DOHH2 (cell line): ENCODE measurements at regions not wholly inside any gene's neighbourhood (a gene's known extent, or its start where the extent isn't known, plus 50 kb on each side); places are given as distances from the start of the nearest gene placed in this dataset.

Experiments
- H3F3A ChIP-seq: fragments of 200-600 bp; sonication (generic), shearing (Covaris generic); 2 replicates; pipeline ENCODE4 v1.6.0; 2016; ENCODE audit warnings: antibody characterized with exemption, mild to moderate bottlenecking; ENCODE audit not compliant: control insufficient read depth, insufficient read depth
- H3K27ac ChIP-seq: fragments of 200-600 bp; sonication (generic); 2 replicates; pipeline ENCODE4 v1.5.1; 2014; ENCODE audit warnings: low read depth, mild to moderate bottlenecking, low read length, moderate library complexity
- H3K27me3 ChIP-seq: fragments of 200-600 bp; sonication (generic); 2 replicates; pipeline ENCODE4 v1.6.1; 2014; ENCODE audit warnings: mild to moderate bottlenecking, low read length, mixed read lengths; ENCODE audit not compliant: control insufficient read depth
- H3K36me3 ChIP-seq: fragments of 200-600 bp; sonication (generic); 2 replicates; pipeline ENCODE4 v1.6.1; 2014; ENCODE audit warnings: mild to moderate bottlenecking, low read length, moderate library complexity, mixed read lengths; ENCODE audit not compliant: control insufficient read depth
- H3K4me1 ChIP-seq: fragments of 200-600 bp; sonication (generic); 2 replicates; pipeline ENCODE4 v1.6.1; 2014; ENCODE audit warnings: mild to moderate bottlenecking, low read length, mixed read lengths; ENCODE audit not compliant: control insufficient read depth
- H3K4me2 ChIP-seq: fragments of 200-600 bp; sonication (generic); 2 replicates; pipeline ENCODE4 v1.6.0; 2014; ENCODE audit warnings: mild to moderate bottlenecking, low read length, moderate library complexity
- H3K4me3 ChIP-seq: fragments of 200-600 bp; sonication (generic); 2 replicates; pipeline ENCODE4 v1.5.1; 2014; ENCODE audit warnings: mild to moderate bottlenecking, low read length, mixed read lengths
- H3K79me2 ChIP-seq: fragments of 200-600 bp; sonication (generic); 2 replicates; pipeline ENCODE4 v1.6.1; 2014; ENCODE audit warnings: mild to moderate bottlenecking, low read length, mixed read lengths; ENCODE audit not compliant: control insufficient read depth
- H3K9me2 ChIP-seq: fragments of 200-600 bp; sonication (generic); replicated peaks from 2 replicates; pipeline ENCODE4 v1.6.1; 2014; ENCODE audit warnings: mild to moderate bottlenecking, low read length, mixed read lengths; ENCODE audit not compliant: control insufficient read depth
- H3K9me3 ChIP-seq: fragments of 200-600 bp; sonication (generic); 2 replicates; pipeline ENCODE4 v1.6.1; 2014; ENCODE audit warnings: antibody characterized with exemption, low read length, mixed read lengths; ENCODE audit not compliant: control insufficient read depth, insufficient read depth
- H4K20me1 ChIP-seq: fragments of 200-600 bp; sonication (generic); 2 replicates; pipeline ENCODE4 v1.6.0; 2014; ENCODE audit warnings: low read depth, mild to moderate bottlenecking, antibody characterized with exemption, low read length, moderate library complexity; ENCODE audit not compliant: control insufficient read depth, insufficient read depth
- EZH2phosphoT487 ChIP-seq: fragments of 200-600 bp; sonication (generic); IDR thresholded peaks from 2 replicates; pipeline ENCODE4 v1.6.1; 2017; ENCODE audit warnings: borderline replicate concordance, mild to moderate bottlenecking, antibody characterized with exemption, low read length, moderate library complexity, mixed read lengths
- TF ChIP-seq, protein P1 (sequence below): fragments of 200-600 bp; sonication (generic); IDR thresholded peaks from one replicate; pipeline ENCODE4 v1.5.1; 2014; ENCODE audit warnings: antibody characterized with exemption, mild to moderate bottlenecking, low read depth, low read length; ENCODE audit not compliant: poor library complexity, severe bottlenecking

DNA sequence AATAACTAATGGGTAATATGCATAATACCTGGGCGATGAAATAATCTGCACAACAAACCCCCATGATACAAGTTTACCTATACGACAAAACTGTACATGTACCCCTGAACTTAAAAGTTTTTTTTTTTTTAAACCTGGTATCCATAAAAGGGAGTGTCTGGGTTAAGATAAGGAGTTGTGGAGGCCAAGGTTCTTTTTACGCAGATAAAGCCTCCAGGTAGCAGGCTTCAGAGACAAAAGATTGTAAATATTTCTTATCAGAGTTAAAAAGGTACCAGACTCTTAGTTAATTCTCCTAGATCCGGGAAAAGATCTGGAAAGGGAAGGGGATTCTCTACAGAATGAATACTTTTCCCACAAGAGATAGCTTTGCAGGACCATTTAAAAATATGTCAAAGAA lies 259.4 kb upstream of the SSTR1 start:
- Histone ChIP-seq H3K4me3 (no peak overlapping the region), H3F3A (no peaks in the 10 kb centered on the region), H3K27ac (no peak overlapping the region), H3K4me2 (no peak overlapping the region), H4K20me1 (no peaks in the 10 kb centered on the region), H3K79me2 (no peaks in the 10 kb centered on the region), H3K9me2 (no peaks in the 10 kb centered on the region), H3K36me3 (no peaks in the 10 kb centered on the region), H3K27me3 (no peaks in the 10 kb centered on the region), H3K4me1 (no peaks in the 10 kb centered on the region), H3K9me3 (peaks cover 24% of the 10 kb centered on the region; the same call in 1 of the 2 replicates)
- TF ChIP-seq, protein P1, sequence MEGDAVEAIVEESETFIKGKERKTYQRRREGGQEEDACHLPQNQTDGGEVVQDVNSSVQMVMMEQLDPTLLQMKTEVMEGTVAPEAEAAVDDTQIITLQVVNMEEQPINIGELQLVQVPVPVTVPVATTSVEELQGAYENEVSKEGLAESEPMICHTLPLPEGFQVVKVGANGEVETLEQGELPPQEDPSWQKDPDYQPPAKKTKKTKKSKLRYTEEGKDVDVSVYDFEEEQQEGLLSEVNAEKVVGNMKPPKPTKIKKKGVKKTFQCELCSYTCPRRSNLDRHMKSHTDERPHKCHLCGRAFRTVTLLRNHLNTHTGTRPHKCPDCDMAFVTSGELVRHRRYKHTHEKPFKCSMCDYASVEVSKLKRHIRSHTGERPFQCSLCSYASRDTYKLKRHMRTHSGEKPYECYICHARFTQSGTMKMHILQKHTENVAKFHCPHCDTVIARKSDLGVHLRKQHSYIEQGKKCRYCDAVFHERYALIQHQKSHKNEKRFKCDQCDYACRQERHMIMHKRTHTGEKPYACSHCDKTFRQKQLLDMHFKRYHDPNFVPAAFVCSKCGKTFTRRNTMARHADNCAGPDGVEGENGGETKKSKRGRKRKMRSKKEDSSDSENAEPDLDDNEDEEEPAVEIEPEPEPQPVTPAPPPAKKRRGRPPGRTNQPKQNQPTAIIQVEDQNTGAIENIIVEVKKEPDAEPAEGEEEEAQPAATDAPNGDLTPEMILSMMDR = no peak
- TF ChIP-seq EZH2phosphoT487 = no peak

DNA sequence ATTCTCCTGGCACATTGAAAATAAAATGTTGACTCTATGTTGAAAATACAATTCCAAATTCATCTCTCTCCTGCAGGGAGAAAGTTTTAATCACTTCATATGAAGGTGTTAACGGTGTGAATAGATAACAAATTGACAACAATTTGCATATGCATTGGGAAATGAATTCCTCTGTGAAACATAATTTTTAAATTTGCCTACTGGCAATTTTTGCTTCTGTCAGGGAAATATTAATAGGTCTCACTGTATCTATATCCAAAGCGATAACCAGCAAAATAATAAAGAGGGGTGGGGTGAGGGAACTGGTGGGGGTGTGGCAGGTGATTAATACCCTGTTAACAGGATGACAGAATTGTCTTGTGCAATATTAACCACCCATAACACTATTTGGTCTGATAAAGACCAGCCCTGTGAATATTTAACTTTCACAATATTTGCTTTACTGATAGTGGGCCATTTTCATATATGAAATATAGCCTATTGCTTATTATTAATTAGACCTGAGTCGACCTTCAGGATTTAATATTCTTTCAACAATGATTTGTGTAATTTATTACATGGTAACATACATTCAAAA lies 239.0 kb upstream of the SSTR1 start:
- Histone ChIP-seq H3K9me3 (no peaks in the 10 kb centered on the region), H3K4me1 (peaks cover 5% of the 10 kb centered on the region), H3K27ac (no peak overlapping the region), H3K4me2 (no peak overlapping the region), H4K20me1 (no peaks in the 10 kb centered on the region), H3K9me2 (no peaks in the 10 kb centered on the region), H3F3A (no peaks in the 10 kb centered on the region), H3K36me3 (no peaks in the 10 kb centered on the region), H3K27me3 (no peaks in the 10 kb centered on the region), H3K4me3 (no peak overlapping the region), H3K79me2 (no peaks in the 10 kb centered on the region)
- no peak for TF ChIP-seq EZH2phosphoT487
- TF ChIP-seq, protein P1 = no peak

DNA sequence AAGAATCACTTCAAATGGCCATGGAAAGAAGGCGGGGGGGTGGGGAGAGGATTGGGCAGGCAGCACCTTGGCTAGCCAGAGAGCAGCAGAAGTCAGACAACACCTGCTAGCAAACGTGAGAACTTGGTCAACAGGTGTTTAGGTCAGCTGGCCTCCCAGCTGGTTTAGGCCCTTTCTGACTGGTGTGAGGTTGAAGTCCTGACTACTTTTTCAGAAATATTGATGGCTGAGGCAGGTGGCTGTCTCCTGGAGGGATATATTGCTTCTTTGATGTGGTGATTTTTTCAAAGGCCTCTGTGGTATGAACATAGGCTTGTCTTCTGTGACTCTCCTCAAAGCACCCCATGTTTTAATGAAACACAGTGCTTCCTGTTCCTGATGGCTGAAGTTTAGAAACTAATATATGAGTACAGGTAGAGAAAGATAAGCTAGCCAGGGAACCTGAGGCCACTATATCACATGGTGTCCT lies 238.2 kb upstream of the SSTR1 start:
- Histone ChIP-seq H3K27me3 (no peaks in the 10 kb centered on the region), H3K79me2 (no peaks in the 10 kb centered on the region), H3K27ac (no peak overlapping the region), H4K20me1 (no peaks in the 10 kb centered on the region), H3K9me2 (no peaks in the 10 kb centered on the region), H3F3A (no peaks in the 10 kb centered on the region), H3K9me3 (no peaks in the 10 kb centered on the region), H3K4me2 (no peak overlapping the region), H3K36me3 (no peaks in the 10 kb centered on the region), H3K4me1 (peaks cover 5% of the 10 kb centered on the region), H3K4me3 (no peak overlapping the region)
- TF ChIP-seq EZH2phosphoT487 = no peak
- TF ChIP-seq, protein P1 = no peak
